GM12875 (cell line): ENCODE measurements at regions not wholly inside any gene's neighbourhood (a gene's known extent, or its start where the extent isn't known, plus 50 kb on each side); places are given as distances from the start of the nearest gene placed in this dataset.

Experiments
- H3K4me3 ChIP-seq: one replicate; pipeline ENCODE4 v1.5.1; 2011; ENCODE audit warnings: low read depth, low read length, control low read depth
- CTCF ChIP-seq: IDR thresholded peaks from 2 replicates; pipeline ENCODE4 v1.5.1; 2011; ENCODE audit warnings: low read depth, mild to moderate bottlenecking, control low read depth, inconsistent platforms, low read length, moderate library complexity, borderline replicate concordance; ENCODE audit not compliant: insufficient read depth

GRCh38 chr5:128799945-128800344, 165.3 kb upstream of the SLC27A6 start:
- no peak for TF ChIP-seq CTCF
- no peak overlapping the region for H3K4me3 ChIP-seq

GRCh38 chr5:128800377-128800776, 164.9 kb upstream of the SLC27A6 start:
- no peak overlapping the region for H3K4me3 ChIP-seq
- no peak for TF ChIP-seq CTCF

- no peak overlapping the region for H3K4me3 ChIP-seq
- no peak for TF ChIP-seq CTCF
Observed at GRCh38 chr5:128813317-128814070, 151.8 kb upstream of the SLC27A6 start.

- no peak for TF ChIP-seq CTCF
- H3K4me3 ChIP-seq, result no peak overlapping the region
Observed at GRCh38 chr5:128815201-128815600, 150.1 kb upstream of the SLC27A6 start.

GRCh38 chr5:128825826-128826225, 139.5 kb upstream of the SLC27A6 start:
- no peak overlapping the region for H3K4me3 ChIP-seq
- TF ChIP-seq CTCF, result no peak

GRCh38 chr5:128826275-128826674, 139.0 kb upstream of the SLC27A6 start:
- TF ChIP-seq CTCF, result no peak
- H3K4me3 ChIP-seq, result no peak overlapping the region

GRCh38 chr5:128836571-128836970, 128.7 kb upstream of the SLC27A6 start:
- TF ChIP-seq CTCF, result no peak
- no peak overlapping the region for H3K4me3 ChIP-seq
